ENCODE measurements at regions not wholly inside any gene's neighbourhood (a gene's known extent, or its start where the extent isn't known, plus 50 kb on each side); places are given as distances from the start of the nearest gene placed in this dataset.

DNA sequence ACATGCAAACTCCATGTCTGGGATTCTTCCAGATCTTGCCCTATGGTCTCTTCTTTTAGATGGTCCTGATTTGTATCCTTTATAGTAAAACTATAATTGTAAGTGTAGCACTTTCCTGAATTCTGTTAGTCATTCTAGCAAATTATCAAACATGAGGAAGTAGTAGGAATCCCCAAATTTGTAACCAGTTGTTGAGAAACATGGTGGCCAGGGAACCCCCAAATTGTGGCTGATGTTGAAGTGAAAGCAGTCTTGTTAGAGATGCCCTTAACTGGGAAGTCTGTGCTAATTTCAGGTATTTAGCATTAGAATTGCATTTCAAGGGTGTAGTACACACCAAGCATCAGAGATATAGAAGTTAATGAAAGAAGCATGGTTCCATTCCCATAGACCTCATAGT lies 180.4 kb upstream of the STT3B start:
- TF ChIP-seq, protein P1, sequence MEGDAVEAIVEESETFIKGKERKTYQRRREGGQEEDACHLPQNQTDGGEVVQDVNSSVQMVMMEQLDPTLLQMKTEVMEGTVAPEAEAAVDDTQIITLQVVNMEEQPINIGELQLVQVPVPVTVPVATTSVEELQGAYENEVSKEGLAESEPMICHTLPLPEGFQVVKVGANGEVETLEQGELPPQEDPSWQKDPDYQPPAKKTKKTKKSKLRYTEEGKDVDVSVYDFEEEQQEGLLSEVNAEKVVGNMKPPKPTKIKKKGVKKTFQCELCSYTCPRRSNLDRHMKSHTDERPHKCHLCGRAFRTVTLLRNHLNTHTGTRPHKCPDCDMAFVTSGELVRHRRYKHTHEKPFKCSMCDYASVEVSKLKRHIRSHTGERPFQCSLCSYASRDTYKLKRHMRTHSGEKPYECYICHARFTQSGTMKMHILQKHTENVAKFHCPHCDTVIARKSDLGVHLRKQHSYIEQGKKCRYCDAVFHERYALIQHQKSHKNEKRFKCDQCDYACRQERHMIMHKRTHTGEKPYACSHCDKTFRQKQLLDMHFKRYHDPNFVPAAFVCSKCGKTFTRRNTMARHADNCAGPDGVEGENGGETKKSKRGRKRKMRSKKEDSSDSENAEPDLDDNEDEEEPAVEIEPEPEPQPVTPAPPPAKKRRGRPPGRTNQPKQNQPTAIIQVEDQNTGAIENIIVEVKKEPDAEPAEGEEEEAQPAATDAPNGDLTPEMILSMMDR (IDR thresholded peaks at IDR 0.05; ENCODE audit: poor library complexity): no peak
- TF ChIP-seq EZH2phosphoT487 (IDR thresholded peaks at IDR 0.05; ENCODE audit: low read depth, severe bottlenecking, unreplicated experiment) (no peak), EZH2 (IDR thresholded peaks at IDR 0.05; ENCODE audit: borderline replicate concordance) (no peak)
